Body of pancreas (tissue), 4 donors: ENCODE measurements at regions not wholly inside any gene's neighbourhood (a gene's known extent, or its start where the extent isn't known, plus 50 kb on each side); places are given as distances from the start of the nearest gene placed in this dataset.

Experiments used
- ATAC-seq: fragments of 150-250 bp; one replicate; pipeline ENCODE4 v1.9.1; 2016
- DNase-seq, 4 donors: peaks; one replicate each; pipeline ENCODE4 v3.0.0-alpha.2; 2019
- H3K27ac ChIP-seq, 4 donors: fragments of 200-600 bp; sonication (generic); 1 replicate in 3 of 4; 2 replicates in 1 of 4; pipeline versions ENCODE4 v1.5.1 to v1.6.1; 2016 to 2019; ENCODE audit warnings: mild to moderate bottlenecking in 1 of 4, mixed read lengths in 1 of 4, moderate library complexity in 1 of 4
- H3K27me3 ChIP-seq, 2 donors: fragments of 200-600 bp; sonication (generic); one replicate each; pipeline ENCODE4 v1.6.0; 2016; ENCODE audit warnings: mild to moderate bottlenecking in 1 of 2
- H3K36me3 ChIP-seq, 2 donors: fragments of 200-600 bp; sonication (generic); replicated peaks in 1 of 2; 2 replicates each; pipeline ENCODE4 v1.5.1; 2016; ENCODE audit warnings: low read depth in 2 of 2; ENCODE audit not compliant: insufficient read depth in 1 of 2
- H3K4me1 ChIP-seq: fragments of 200-600 bp; sonication (generic); one replicate; pipeline ENCODE4 v1.6.0; 2016
- H3K4me3 ChIP-seq, 2 donors: fragments of 200-600 bp; sonication (generic); 1 replicate in 1 of 2; 2 replicates in 1 of 2; pipeline ENCODE4 v1.5.1; 2016 to 2019
- H3K9me3 ChIP-seq, 3 donors: fragments of 200-600 bp; sonication (generic); 1 replicate in 2 of 3; 2 replicates in 1 of 3; pipeline ENCODE4 v1.5.1; 2016
- CTCF ChIP-seq, 7 experiments: fragments of 450-650 bp in 4 of 7; fragments of 200-600 bp in 3 of 7; sonication (generic) in 3 of 7; IDR thresholded peaks; one replicate each; pipeline ENCODE4 v1.5.1; 2016 to 2019; ENCODE audit warnings: antibody characterized with exemption in 7 of 7
- POLR2A ChIP-seq, 3 donors: fragments of 450-650 bp; IDR thresholded peaks; one replicate each; pipeline ENCODE4 v1.6.1; 2016; ENCODE audit warnings: antibody characterized with exemption in 3 of 3, mild to moderate bottlenecking in 2 of 3
- WGBS, 2 donors: methylation state at CpG; one replicate each; pipeline ENCODE4 v1.1.5; 2017; 5-methylcytosine and 5-hydroxymethylcytosine counted together
- intact Hi-C: fragments of 100-400 bp; cut with DNase I; formaldehyde crosslinking; loops from one replicate; pipeline ENCODE4 v1.15.1; 2023

- Histone ChIP-seq H3K27me3 (no peaks in the 10 kb centered on the region), H3K36me3 (no peaks in the 10 kb centered on the region), H3K9me3 (no peaks in the 10 kb centered on the region), H3K4me3 (no peak overlapping the region), H3K4me1 (no peaks in the 10 kb centered on the region), H3K27ac (no peak overlapping the region)
- intact Hi-C loops, result no loop called here
- no peak for DNase-seq
- TF ChIP-seq POLR2A (IDR thresholded peaks at IDR 0.05) (no peak), CTCF (IDR thresholded peaks at IDR 0.05) (no peak)
- WGBS, 2 donors, result 51 to 64% methylated on average over 2 of the region's 2 CpGs
- ATAC-seq, result no peak
Observed at GRCh38 chr16:64309398-64310110, 812.3 kb downstream of the CDH11 start.

GRCh38 chr16:64308721-64309120 is 813.1 kb downstream of the CDH11 start:
- intact Hi-C loops, result no loop called here
- H3K27ac ChIP-seq, result no peak overlapping the region
- H3K4me3 ChIP-seq, result no peak overlapping the region
- no peaks in the 10 kb centered on the region for H3K36me3 ChIP-seq
- WGBS, 2 donors, result 65 to 73% methylated on average over 3 of the region's 3 CpGs
- DNase-seq (no peak), ATAC-seq (no peak)
- no peaks in the 10 kb centered on the region for H3K9me3 ChIP-seq
- H3K27me3 ChIP-seq, result no peaks in the 10 kb centered on the region
- H3K4me1 ChIP-seq, result no peaks in the 10 kb centered on the region
- no peak for TF ChIP-seq POLR2A (IDR thresholded peaks at IDR 0.05)
- no peak for TF ChIP-seq CTCF (IDR thresholded peaks at IDR 0.05)

- Histone ChIP-seq H3K4me3 (no peak overlapping the region), H3K4me1 (no peaks in the 10 kb centered on the region), H3K9me3 (no peaks in the 10 kb centered on the region), H3K27ac (no peak overlapping the region), H3K36me3 (no peaks in the 10 kb centered on the region), H3K27me3 (no peaks in the 10 kb centered on the region)
- DNase-seq, result no peak
- intact Hi-C loops, result no loop called here
- no peak for ATAC-seq
- 74 to 80% methylated on average over 2 of the region's 2 CpGs for WGBS, 2 donors
- TF ChIP-seq CTCF (IDR thresholded peaks at IDR 0.05), result no peak
- no peak for TF ChIP-seq POLR2A (IDR thresholded peaks at IDR 0.05)
Observed at GRCh38 chr16:64307431-64307830, 814.4 kb downstream of the CDH11 start.

GRCh38 chr16:64305663-64306062 is 816.2 kb downstream of the CDH11 start:
- Histone ChIP-seq H3K4me3 (no peak overlapping the region), H3K36me3 (no peaks in the 10 kb centered on the region), H3K27ac (no peak overlapping the region), H3K4me1 (no peaks in the 10 kb centered on the region), H3K9me3 (no peaks in the 10 kb centered on the region), H3K27me3 (no peaks in the 10 kb centered on the region)
- no peak for DNase-seq
- intact Hi-C loops, result no loop called here
- 28 to 60% methylated on average over 1 of the region's 1 CpG for WGBS, 2 donors
- ATAC-seq, result no peak
- TF ChIP-seq POLR2A (IDR thresholded peaks at IDR 0.05) (no peak), CTCF (IDR thresholded peaks at IDR 0.05) (no peak)

- DNase-seq (no peak), ATAC-seq (no peak)
- Histone ChIP-seq H3K27ac (no peak overlapping the region), H3K36me3 (no peaks in the 10 kb centered on the region), H3K27me3 (no peaks in the 10 kb centered on the region), H3K4me1 (peaks cover 5% of the 10 kb centered on the region), H3K9me3 (no peaks in the 10 kb centered on the region), H3K4me3 (no peak overlapping the region)
- WGBS, 2 donors, result 15 to 19% methylated on average over 2 of the region's 2 CpGs
- intact Hi-C loops, result no loop called here
- TF ChIP-seq CTCF (IDR thresholded peaks at IDR 0.05) (no peak), POLR2A (IDR thresholded peaks at IDR 0.05) (no peak)
Observed at GRCh38 chr16:64304951-64305350, 816.9 kb downstream of the CDH11 start.
